HEK293 (cell line): ENCODE measurements at regions not wholly inside any gene's neighbourhood (a gene's known extent, or its start where the extent isn't known, plus 50 kb on each side); places are given as distances from the start of the nearest gene placed in this dataset.

Experiments
- SP7 ChIP-seq: fragments of 450-650 bp; formaldehyde crosslinking; IDR thresholded peaks from 2 replicates; pipeline ENCODE4 v1.5.1; 2016; ENCODE audit warnings: missing biosample characterization, missing genetic modification characterization
- ZNF529 ChIP-seq: fragments of 450-650 bp; formaldehyde crosslinking; IDR thresholded peaks from 2 replicates; pipeline ENCODE4 v1.5.1; 2017; ENCODE audit warnings: missing genetic modification characterization, missing biosample characterization; ENCODE audit not compliant: insufficient replicate concordance
- TF ChIP-seq, protein P1 (sequence below): fragments of 450-650 bp; formaldehyde crosslinking; IDR thresholded peaks from 2 replicates; pipeline ENCODE4 v1.5.1; 2016; ENCODE audit warnings: missing biosample characterization, missing genetic modification characterization

DNA sequence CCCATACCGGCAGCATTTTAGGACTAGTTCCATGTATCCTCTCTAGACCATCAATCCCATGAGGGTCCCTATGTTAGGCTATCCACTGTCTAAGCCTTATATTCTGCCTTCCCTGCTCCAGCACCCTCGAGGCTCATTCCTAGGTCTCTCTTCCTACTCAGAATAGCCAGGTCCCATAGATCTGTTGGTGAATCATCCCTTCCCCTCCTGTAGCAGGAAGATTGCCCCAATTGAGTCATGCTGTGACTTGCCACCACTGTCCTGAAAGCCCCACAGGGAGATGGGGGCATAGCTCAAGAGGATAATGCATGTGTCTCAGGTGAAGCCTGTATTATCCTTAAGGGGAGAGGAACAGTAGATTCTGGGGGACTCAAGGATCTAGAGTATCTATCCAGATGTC, 143.1 kb upstream of the MOCS1 start:
- TF ChIP-seq, protein P1, sequence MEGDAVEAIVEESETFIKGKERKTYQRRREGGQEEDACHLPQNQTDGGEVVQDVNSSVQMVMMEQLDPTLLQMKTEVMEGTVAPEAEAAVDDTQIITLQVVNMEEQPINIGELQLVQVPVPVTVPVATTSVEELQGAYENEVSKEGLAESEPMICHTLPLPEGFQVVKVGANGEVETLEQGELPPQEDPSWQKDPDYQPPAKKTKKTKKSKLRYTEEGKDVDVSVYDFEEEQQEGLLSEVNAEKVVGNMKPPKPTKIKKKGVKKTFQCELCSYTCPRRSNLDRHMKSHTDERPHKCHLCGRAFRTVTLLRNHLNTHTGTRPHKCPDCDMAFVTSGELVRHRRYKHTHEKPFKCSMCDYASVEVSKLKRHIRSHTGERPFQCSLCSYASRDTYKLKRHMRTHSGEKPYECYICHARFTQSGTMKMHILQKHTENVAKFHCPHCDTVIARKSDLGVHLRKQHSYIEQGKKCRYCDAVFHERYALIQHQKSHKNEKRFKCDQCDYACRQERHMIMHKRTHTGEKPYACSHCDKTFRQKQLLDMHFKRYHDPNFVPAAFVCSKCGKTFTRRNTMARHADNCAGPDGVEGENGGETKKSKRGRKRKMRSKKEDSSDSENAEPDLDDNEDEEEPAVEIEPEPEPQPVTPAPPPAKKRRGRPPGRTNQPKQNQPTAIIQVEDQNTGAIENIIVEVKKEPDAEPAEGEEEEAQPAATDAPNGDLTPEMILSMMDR (tag by site-specific recombination): no peak
- TF ChIP-seq SP7 (tag by site-specific recombination): no peak
- no peak for TF ChIP-seq ZNF529 (tag by site-specific recombination)
